ENCODE measurements at regions not wholly inside any gene's neighbourhood (a gene's known extent, or its start where the extent isn't known, plus 50 kb on each side); places are given as distances from the start of the nearest gene placed in this dataset.

DNA sequence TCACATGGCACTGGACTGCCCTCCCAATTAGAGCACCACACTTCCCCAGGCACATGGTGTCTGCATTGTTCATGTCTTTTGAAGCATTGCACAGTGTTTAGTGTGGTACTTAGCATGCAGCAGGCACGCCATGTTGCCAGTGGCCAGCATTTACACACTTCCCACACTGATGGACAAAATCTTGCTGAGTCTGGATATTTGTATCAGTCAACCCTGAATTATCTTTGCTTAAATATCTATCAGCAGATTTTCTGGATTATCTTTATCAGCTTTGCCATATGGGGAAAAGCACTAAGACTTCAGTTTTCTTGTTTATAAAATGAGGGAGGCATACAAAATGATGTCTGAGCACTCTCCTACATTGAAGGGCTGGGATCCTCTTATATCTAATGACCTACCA, 416.0 kb upstream of the MMADHC start:
- TF ChIP-seq, protein P1, sequence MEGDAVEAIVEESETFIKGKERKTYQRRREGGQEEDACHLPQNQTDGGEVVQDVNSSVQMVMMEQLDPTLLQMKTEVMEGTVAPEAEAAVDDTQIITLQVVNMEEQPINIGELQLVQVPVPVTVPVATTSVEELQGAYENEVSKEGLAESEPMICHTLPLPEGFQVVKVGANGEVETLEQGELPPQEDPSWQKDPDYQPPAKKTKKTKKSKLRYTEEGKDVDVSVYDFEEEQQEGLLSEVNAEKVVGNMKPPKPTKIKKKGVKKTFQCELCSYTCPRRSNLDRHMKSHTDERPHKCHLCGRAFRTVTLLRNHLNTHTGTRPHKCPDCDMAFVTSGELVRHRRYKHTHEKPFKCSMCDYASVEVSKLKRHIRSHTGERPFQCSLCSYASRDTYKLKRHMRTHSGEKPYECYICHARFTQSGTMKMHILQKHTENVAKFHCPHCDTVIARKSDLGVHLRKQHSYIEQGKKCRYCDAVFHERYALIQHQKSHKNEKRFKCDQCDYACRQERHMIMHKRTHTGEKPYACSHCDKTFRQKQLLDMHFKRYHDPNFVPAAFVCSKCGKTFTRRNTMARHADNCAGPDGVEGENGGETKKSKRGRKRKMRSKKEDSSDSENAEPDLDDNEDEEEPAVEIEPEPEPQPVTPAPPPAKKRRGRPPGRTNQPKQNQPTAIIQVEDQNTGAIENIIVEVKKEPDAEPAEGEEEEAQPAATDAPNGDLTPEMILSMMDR (IDR thresholded peaks at IDR 0.05; ENCODE audit: low read depth, low read length) = no peak
- TF ChIP-seq EZH2phosphoT487 (IDR thresholded peaks at IDR 0.05; ENCODE audit: low read depth) = no peak
